Skeletal muscle satellite cell (primary cell): ENCODE measurements at regions not wholly inside any gene's neighbourhood (a gene's known extent, or its start where the extent isn't known, plus 50 kb on each side); places are given as distances from the start of the nearest gene placed in this dataset.
"Not testable (repeated sequence)": the region's sequence is repeated elsewhere in the genome, so short reads cannot be mapped to it uniquely, and the experiment has no call there.

Experiments
- H3K27me3 ChIP-seq: 2 replicates; pipeline ENCODE4 v1.7.0; 2013; ENCODE audit warnings: low read length; ENCODE audit not compliant: control insufficient read depth, insufficient read depth
- H3K36me3 ChIP-seq: 2 replicates; pipeline ENCODE4 v1.7.0; 2013; ENCODE audit warnings: mild to moderate bottlenecking, control low read depth, low read length; ENCODE audit not compliant: insufficient read depth
- H3K4me1 ChIP-seq: 2 replicates; pipeline ENCODE4 v1.7.0; 2013; ENCODE audit warnings: low read length; ENCODE audit not compliant: control insufficient read depth, insufficient read depth
- H3K4me2 ChIP-seq: 2 replicates; pipeline ENCODE4 v1.7.0; 2013; ENCODE audit warnings: mild to moderate bottlenecking, low read length
- H3K4me3 ChIP-seq: 2 replicates; pipeline ENCODE4 v1.7.0; 2013; ENCODE audit warnings: low read length
- H3K9ac ChIP-seq: 2 replicates; pipeline ENCODE4 v1.7.0; 2013; ENCODE audit warnings: mild to moderate bottlenecking, low read depth, low read length, moderate library complexity
- H3K9me3 ChIP-seq: replicated peaks from 2 replicates; pipeline ENCODE4 v1.7.0; 2013; ENCODE audit warnings: mild to moderate bottlenecking, control low read depth, low read length

- Histone ChIP-seq H3K4me3 (peak overlapping the region; percentile 67), H3K4me2 (peak overlapping the region; percentile 25), H3K9ac (peak overlapping the region; percentile 75)
- not testable (repeated sequence) for H3K27me3 ChIP-seq, H3K9me3 ChIP-seq, H3K36me3 ChIP-seq, H3K4me1 ChIP-seq
These were observed 69.4 kb upstream of the NUDT4B start for GRCh38 chr1:148679050-148679786.

- H3K9me3 ChIP-seq, H3K4me2 ChIP-seq, H3K36me3 ChIP-seq, H3K9ac ChIP-seq, H3K4me1 ChIP-seq, H3K4me3 ChIP-seq, H3K27me3 ChIP-seq: not testable (repeated sequence)
These were observed 68.7 kb upstream of the NUDT4B start for GRCh38 chr1:148679787-148680326.

- H3K4me3 ChIP-seq, H3K4me1 ChIP-seq, H3K4me2 ChIP-seq, H3K36me3 ChIP-seq, H3K9me3 ChIP-seq, H3K27me3 ChIP-seq, H3K9ac ChIP-seq: not testable (repeated sequence)
These were observed 61.8 kb upstream of the NUDT4B start for GRCh38 chr1:148686735-148687134.

GRCh38 chr1:148687376-148687775 lies 61.2 kb upstream of the NUDT4B start:
- H3K36me3 ChIP-seq, H3K4me2 ChIP-seq, H3K4me1 ChIP-seq, H3K9ac ChIP-seq, H3K4me3 ChIP-seq, H3K27me3 ChIP-seq, H3K9me3 ChIP-seq: not testable (repeated sequence)
